ENCODE measurements at regions not wholly inside any gene's neighbourhood (a gene's known extent, or its start where the extent isn't known, plus 50 kb on each side); places are given as distances from the start of the nearest gene placed in this dataset.

DNA sequence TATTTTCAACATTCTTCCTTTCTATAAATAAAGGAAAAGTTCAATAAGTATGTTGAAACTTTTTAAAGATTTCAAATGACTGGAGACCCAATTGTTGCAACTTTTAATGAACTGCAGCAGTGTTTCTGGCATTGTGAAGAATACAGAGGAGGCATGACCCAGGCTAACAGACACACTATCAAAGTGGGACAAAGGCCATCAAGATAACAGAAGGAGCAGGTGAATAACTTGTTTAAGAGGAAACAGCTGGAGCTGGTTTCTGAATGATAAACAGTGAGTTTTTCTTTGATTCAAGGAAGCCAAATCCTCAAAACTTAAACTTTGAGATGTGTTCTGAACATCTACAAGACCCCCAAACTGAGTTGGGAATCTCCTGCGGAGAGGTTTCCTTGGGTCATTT lies 734.6 kb downstream of the TLR4 start (continued):
- TF ChIP-seq ZNF157 (tag by site-specific recombination; IDR thresholded peaks at IDR 0.05) = no peak
- no peak for TF ChIP-seq ZNF514 (tag by site-specific recombination; IDR thresholded peaks at IDR 0.05)
- TF ChIP-seq ZNF146 (tag by site-specific recombination; IDR thresholded peaks at IDR 0.05) = no peak
- no peak for TF ChIP-seq ZNF791 (tag by site-specific recombination; IDR thresholded peaks at IDR 0.05)
- TF ChIP-seq ZNF248 (tag by site-specific recombination; IDR thresholded peaks at IDR 0.05) = no peak
- no peak for TF ChIP-seq ZNF335 (tag by site-specific recombination; conservative IDR thresholded peaks at IDR 0.05)

DNA sequence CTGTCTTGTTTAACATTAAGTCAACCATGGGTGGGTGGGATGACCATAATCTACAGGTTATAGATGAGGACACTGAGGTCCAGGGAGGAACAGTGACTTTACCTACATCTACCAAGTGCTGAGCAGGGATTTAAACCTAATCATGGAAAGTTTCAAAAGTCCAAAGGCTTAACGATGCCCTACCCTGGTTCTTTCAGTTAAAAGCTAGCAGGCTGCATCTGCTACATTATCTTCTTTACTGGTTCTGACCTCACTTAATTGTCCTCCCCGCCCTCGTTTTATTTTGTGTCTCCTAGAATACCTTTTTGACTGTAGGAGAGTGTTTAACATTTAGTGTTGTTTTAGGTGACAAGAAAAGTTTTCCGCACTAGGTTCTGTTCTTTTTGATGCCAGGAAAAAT lies 735.2 kb downstream of the TLR4 start:
- no peaks in the 10 kb centered on the region for H3K9me3 ChIP-seq (ENCODE audit: control insufficient read depth, insufficient read depth, low read depth, low read length)
- TF ChIP-seq MZF1 (tag by site-specific recombination; IDR thresholded peaks at IDR 0.05; ENCODE audit: borderline replicate concordance) (no peak), ZSCAN30 (tag by site-specific recombination; IDR thresholded peaks at IDR 0.05) (no peak), ZBTB20 (tag by site-specific recombination; IDR thresholded peaks at IDR 0.05) (no peak), ZNF404 (tag by site-specific recombination; IDR thresholded peaks at IDR 0.05) (no peak), ZNF155 (tag by site-specific recombination; IDR thresholded peaks at IDR 0.05) (no peak), ZNF548 (tag by site-specific recombination; IDR thresholded peaks at IDR 0.05) (no peak), ZBTB48 (tag by site-specific recombination; IDR thresholded peaks at IDR 0.05) (no peak), TCF7L2 (IDR thresholded peaks at IDR 0.05; ENCODE audit: borderline replicate concordance, low read depth, low read length) (no peak), ZNF473 (tag by site-specific recombination; IDR thresholded peaks at IDR 0.05) (no peak)
- TF ChIP-seq, protein P1, sequence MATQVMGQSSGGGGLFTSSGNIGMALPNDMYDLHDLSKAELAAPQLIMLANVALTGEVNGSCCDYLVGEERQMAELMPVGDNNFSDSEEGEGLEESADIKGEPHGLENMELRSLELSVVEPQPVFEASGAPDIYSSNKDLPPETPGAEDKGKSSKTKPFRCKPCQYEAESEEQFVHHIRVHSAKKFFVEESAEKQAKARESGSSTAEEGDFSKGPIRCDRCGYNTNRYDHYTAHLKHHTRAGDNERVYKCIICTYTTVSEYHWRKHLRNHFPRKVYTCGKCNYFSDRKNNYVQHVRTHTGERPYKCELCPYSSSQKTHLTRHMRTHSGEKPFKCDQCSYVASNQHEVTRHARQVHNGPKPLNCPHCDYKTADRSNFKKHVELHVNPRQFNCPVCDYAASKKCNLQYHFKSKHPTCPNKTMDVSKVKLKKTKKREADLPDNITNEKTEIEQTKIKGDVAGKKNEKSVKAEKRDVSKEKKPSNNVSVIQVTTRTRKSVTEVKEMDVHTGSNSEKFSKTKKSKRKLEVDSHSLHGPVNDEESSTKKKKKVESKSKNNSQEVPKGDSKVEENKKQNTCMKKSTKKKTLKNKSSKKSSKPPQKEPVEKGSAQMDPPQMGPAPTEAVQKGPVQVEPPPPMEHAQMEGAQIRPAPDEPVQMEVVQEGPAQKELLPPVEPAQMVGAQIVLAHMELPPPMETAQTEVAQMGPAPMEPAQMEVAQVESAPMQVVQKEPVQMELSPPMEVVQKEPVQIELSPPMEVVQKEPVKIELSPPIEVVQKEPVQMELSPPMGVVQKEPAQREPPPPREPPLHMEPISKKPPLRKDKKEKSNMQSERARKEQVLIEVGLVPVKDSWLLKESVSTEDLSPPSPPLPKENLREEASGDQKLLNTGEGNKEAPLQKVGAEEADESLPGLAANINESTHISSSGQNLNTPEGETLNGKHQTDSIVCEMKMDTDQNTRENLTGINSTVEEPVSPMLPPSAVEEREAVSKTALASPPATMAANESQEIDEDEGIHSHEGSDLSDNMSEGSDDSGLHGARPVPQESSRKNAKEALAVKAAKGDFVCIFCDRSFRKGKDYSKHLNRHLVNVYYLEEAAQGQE (tag by site-specific recombination; IDR thresholded peaks at IDR 0.05) = no peak
- H3K27ac ChIP-seq (ENCODE audit: extremely low read depth, low read depth, low read length) = no peak overlapping the region
- no peak overlapping the region for H3K4me3 ChIP-seq (ENCODE audit: low read depth, low read length)
- POLR2A ChIA-PET = no interaction called here
- H3K4me1 ChIP-seq (ENCODE audit: control insufficient read depth, insufficient read depth, low read length) = no peaks in the 10 kb centered on the region
- H3K36me3 ChIP-seq (ENCODE audit: control insufficient read depth in 2 of 2, insufficient read depth in 1 of 2, low read length in 2 of 2) = no peaks in the 10 kb centered on the region
- CTCF ChIA-PET = no interaction called here

DNA sequence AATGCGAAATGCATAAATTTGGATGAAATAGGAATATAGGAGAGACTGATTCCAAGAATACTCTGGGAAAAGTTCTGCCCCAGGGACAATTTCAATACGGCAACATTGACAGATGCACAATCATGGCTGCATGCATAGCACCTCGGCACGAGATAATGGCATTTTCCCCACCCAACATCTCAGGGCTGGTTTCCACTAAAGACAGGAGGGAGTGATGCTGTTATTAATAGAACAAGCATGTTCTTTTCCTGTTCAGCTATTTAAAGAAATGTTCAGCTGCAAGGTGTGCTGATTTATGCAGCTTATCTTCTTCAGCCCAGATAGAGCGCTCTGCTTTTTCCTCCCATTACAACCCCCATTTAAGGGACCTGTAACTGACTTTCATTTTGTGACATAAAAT lies 740.2 kb downstream of the TLR4 start:
- CTCF ChIA-PET = no interaction called here
- no peak overlapping the region for H3K4me3 ChIP-seq (ENCODE audit: low read depth, low read length)
- H3K4me1 ChIP-seq (ENCODE audit: control insufficient read depth, insufficient read depth, low read length) = no peaks in the 10 kb centered on the region
- H3K36me3 ChIP-seq (ENCODE audit: control insufficient read depth in 2 of 2, insufficient read depth in 1 of 2, low read length in 2 of 2) = no peaks in the 10 kb centered on the region
- H3K9me3 ChIP-seq (ENCODE audit: control insufficient read depth, insufficient read depth, low read depth, low read length) = no peaks in the 10 kb centered on the region
- TF ChIP-seq ZNF776 (tag by site-specific recombination; IDR thresholded peaks at IDR 0.05; ENCODE audit: borderline replicate concordance) (no peak), ZNF677 (tag by site-specific recombination; IDR thresholded peaks at IDR 0.05) (no peak), ZNF670 (tag by site-specific recombination; IDR thresholded peaks at IDR 0.05; ENCODE audit: low read depth) (no peak), ZNF2 (tag by site-specific recombination; IDR thresholded peaks at IDR 0.05) (no peak), ZNF76 (tag by site-specific recombination; IDR thresholded peaks at IDR 0.05; ENCODE audit: borderline replicate concordance, low read depth) (no peak), ZNF785 (tag by site-specific recombination; IDR thresholded peaks at IDR 0.05) (no peak)
- TF ChIP-seq, protein P2, sequence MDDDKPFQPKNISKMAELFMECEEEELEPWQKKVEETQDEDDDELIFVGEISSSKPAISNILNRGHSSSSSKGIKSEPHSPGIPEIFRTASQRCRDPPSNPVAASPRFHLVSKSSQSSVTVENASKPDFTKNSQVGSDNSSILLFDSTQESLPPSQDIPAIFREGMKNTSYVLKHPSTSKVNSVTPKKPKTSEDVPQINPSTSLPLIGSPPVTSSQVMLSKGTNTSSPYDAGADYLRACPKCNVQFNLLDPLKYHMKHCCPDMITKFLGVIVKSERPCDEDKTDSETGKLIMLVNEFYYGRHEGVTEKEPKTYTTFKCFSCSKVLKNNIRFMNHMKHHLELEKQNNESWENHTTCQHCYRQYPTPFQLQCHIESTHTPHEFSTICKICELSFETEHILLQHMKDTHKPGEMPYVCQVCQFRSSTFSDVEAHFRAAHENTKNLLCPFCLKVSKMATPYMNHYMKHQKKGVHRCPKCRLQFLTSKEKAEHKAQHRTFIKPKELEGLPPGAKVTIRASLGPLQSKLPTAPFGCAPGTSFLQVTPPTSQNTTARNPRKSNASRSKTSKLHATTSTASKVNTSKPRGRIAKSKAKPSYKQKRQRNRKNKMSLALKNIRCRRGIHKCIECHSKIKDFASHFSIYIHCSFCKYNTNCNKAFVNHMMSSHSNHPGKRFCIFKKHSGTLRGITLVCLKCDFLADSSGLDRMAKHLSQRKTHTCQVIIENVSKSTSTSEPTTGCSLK (tag by site-specific recombination; IDR thresholded peaks at IDR 0.05) = no peak
- TF ChIP-seq, protein P3, sequence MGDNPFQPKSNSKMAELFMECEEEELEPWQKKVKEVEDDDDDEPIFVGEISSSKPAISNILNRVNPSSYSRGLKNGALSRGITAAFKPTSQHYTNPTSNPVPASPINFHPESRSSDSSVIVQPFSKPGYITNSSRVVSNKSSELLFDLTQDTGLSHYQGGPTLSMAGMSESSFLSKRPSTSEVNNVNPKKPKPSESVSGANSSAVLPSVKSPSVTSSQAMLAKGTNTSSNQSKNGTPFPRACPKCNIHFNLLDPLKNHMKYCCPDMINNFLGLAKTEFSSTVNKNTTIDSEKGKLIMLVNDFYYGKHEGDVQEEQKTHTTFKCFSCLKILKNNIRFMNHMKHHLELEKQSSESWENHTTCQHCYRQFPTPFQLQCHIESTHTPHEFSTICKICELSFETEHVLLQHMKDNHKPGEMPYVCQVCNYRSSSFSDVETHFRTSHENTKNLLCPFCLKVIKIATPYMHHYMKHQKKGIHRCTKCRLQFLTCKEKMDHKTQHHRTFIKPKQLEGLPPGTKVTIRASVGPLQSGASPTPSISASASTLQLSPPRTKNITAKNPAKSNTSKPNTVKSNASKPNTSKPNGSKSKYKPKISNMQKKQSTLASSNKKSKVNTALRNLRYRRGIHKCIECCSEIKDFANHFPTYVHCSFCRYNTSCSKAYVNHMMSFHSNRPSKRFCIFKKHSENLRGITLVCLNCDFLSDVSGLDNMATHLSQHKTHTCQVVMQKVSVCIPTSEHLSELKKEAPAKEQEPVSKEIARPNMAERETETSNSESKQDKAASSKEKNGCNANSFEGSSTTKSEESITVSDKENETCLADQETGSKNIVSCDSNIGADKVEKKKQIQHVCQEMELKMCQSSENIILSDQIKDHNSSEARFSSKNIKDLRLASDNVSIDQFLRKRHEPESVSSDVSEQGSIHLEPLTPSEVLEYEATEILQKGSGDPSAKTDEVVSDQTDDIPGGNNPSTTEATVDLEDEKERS (tag by site-specific recombination; IDR thresholded peaks at IDR 0.05) = no peak
- H3K27ac ChIP-seq (ENCODE audit: extremely low read depth, low read depth, low read length) = no peak overlapping the region
- POLR2A ChIA-PET = no interaction called here

Measured in HEK293 (cell line).